ENCODE measurements at regions not wholly inside any gene's neighbourhood (a gene's known extent, or its start where the extent isn't known, plus 50 kb on each side); places are given as distances from the start of the nearest gene placed in this dataset.

GRCh38 chr2:208653383-208653782, 246.8 kb downstream of the PTH2R start:
- no peak for TF ChIP-seq CTCF (IDR thresholded peaks at IDR 0.05; ENCODE audit: low read depth, low read length)
- no peak for TF ChIP-seq MAX (IDR thresholded peaks at IDR 0.05; ENCODE audit: low read depth, low read length)
- no peak for TF ChIP-seq MYC (IDR thresholded peaks at IDR 0.05; ENCODE audit: low read depth, low read length)
- no peak for TF ChIP-seq POLR2A (IDR thresholded peaks at IDR 0.05; ENCODE audit: extremely low read depth, insufficient read length)

All from NB4 (cell line).